Neural crest cell (in vitro differentiated cells): ENCODE measurements at regions not wholly inside any gene's neighbourhood (a gene's known extent, or its start where the extent isn't known, plus 50 kb on each side); places are given as distances from the start of the nearest gene placed in this dataset.

Experiments
- DNase-seq: peaks from one replicate; pipeline ENCODE4 v3.0.0; 2021; ENCODE audit warnings: low read depth, mixed read lengths, low spot score
- H3K27ac Mint-ChIP-seq: one replicate; pipeline ENCODE4 v1.8.0; 2021; ENCODE audit warnings: mild to moderate bottlenecking, mixed read lengths; ENCODE audit not compliant: unreplicated experiment
- H3K27me3 Mint-ChIP-seq: 2 replicates; pipeline ENCODE4 v1.8.0; 2021; ENCODE audit warnings: low read depth, mild to moderate bottlenecking, mixed read lengths
- H3K36me3 Mint-ChIP-seq: 2 replicates; pipeline ENCODE4 v1.8.0; 2021; ENCODE audit warnings: low read depth, mild to moderate bottlenecking, mixed read lengths
- H3K4me1 Mint-ChIP-seq: 2 replicates; pipeline ENCODE4 v1.8.0; 2021; ENCODE audit warnings: mixed read lengths
- H3K4me3 Mint-ChIP-seq: one replicate; pipeline ENCODE4 v1.8.0; 2021; ENCODE audit warnings: mild to moderate bottlenecking, mixed read lengths
- H3K9me3 Mint-ChIP-seq: 2 replicates; pipeline ENCODE4 v1.8.0; 2021; ENCODE audit warnings: mixed read lengths
- CTCF ChIP-seq: fragments of 200-600 bp; sonication (generic); conservative IDR thresholded peaks from 2 replicates; pipeline ENCODE4 v1.5.0; 2021; ENCODE audit warnings: antibody characterized with exemption, mild to moderate bottlenecking

GRCh38 chr13:111650626-111651025 lies 330.2 kb downstream of the TEX29 start:
- H3K27ac Mint-ChIP-seq = no peak overlapping the region
- no peaks in the 10 kb centered on the region for H3K4me1 Mint-ChIP-seq
- no peak for DNase-seq
- TF ChIP-seq CTCF = no peak
- H3K27me3 Mint-ChIP-seq = peaks cover 3% of the 10 kb centered on the region
- no peak overlapping the region for H3K4me3 Mint-ChIP-seq
- no peaks in the 10 kb centered on the region for H3K36me3 Mint-ChIP-seq
- H3K9me3 Mint-ChIP-seq = no peaks in the 10 kb centered on the region

GRCh38 chr13:111652676-111653075 lies 332.2 kb downstream of the TEX29 start:
- Mint-ChIP-seq H3K9me3 (no peaks in the 10 kb centered on the region), H3K27ac (no peak overlapping the region), H3K27me3 (peaks cover 3% of the 10 kb centered on the region), H3K4me3 (no peak overlapping the region), H3K36me3 (no peaks in the 10 kb centered on the region), H3K4me1 (peaks cover 4% of the 10 kb centered on the region)
- no peak for DNase-seq
- TF ChIP-seq CTCF = no peak

GRCh38 chr13:111654531-111654930 lies 334.1 kb downstream of the TEX29 start:
- DNase-seq = no peak
- no peak for TF ChIP-seq CTCF
- Mint-ChIP-seq H3K9me3 (no peaks in the 10 kb centered on the region), H3K36me3 (no peaks in the 10 kb centered on the region), H3K4me3 (no peak overlapping the region), H3K27ac (no peak overlapping the region), H3K4me1 (peaks cover 22% of the 10 kb centered on the region), H3K27me3 (peaks cover 3% of the 10 kb centered on the region)

- no peak for TF ChIP-seq CTCF
- Mint-ChIP-seq H3K9me3 (no peaks in the 10 kb centered on the region), H3K27me3 (peaks cover 3% of the 10 kb centered on the region), H3K4me1 (peaks cover 27% of the 10 kb centered on the region), H3K27ac (no peak overlapping the region), H3K36me3 (no peaks in the 10 kb centered on the region), H3K4me3 (no peak overlapping the region)
- no peak for DNase-seq
These were observed 336.0 kb downstream of the TEX29 start for GRCh38 chr13:111656439-111656838.

GRCh38 chr13:111657013-111657412 lies 336.6 kb downstream of the TEX29 start:
- no peak for TF ChIP-seq CTCF
- H3K4me3 Mint-ChIP-seq = no peak overlapping the region
- H3K27me3 Mint-ChIP-seq = peaks cover 3% of the 10 kb centered on the region
- no peaks in the 10 kb centered on the region for H3K9me3 Mint-ChIP-seq
- no peaks in the 10 kb centered on the region for H3K36me3 Mint-ChIP-seq
- H3K4me1 Mint-ChIP-seq = peaks cover 27% of the 10 kb centered on the region
- DNase-seq = no peak
- H3K27ac Mint-ChIP-seq = no peak overlapping the region
